ENCODE measurements at regions not wholly inside any gene's neighbourhood (a gene's known extent, or its start where the extent isn't known, plus 50 kb on each side); places are given as distances from the start of the nearest gene placed in this dataset.
"Not testable (repeated sequence)": the region's sequence is repeated elsewhere in the genome, so short reads cannot be mapped to it uniquely, and the experiment has no call there.

GRCh38 chr3:15903759-15904720, 106.3 kb upstream of the ANKRD28 start:
- DNase-seq, result no peak

DNA sequence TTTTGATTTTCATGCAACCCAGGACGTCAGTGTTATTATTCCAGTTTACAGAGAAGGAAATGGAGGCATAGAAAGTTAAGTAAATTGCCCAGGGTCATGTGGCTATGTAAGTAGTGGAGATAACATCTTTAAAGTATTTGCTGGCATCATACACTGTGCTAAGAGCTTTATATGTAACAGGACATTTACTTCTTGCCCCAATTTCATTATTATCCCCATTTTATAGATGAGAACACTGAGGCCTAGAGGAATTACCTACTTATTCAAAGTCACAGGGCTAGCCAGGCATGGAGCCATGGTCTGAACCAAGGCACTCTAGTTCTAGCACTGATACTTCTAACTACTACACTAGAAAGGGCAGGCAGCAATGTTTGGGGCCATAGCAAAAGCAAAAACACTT, 107.3 kb upstream of the ANKRD28 start:
- DNase-seq, result no peak

DNA sequence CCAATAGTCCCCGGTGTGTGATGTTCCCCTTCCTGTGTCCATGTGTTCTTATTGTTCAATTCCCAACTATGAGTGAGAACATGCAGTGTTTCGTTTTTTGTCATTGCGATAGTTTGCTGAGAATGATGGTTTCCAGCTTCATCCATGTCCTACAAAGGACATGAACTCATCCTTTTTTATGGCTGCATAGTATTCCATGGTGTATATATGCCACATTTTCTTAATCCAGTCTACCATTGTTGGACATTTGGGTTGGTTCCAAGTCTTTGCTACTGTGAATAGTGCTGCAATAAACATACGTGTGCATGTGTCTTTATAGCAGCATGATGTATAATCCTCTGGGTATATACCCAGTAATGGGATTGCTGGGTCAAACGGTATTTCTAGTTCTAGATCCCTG, 109.6 kb upstream of the ANKRD28 start:
- not testable (repeated sequence) for DNase-seq

DNA sequence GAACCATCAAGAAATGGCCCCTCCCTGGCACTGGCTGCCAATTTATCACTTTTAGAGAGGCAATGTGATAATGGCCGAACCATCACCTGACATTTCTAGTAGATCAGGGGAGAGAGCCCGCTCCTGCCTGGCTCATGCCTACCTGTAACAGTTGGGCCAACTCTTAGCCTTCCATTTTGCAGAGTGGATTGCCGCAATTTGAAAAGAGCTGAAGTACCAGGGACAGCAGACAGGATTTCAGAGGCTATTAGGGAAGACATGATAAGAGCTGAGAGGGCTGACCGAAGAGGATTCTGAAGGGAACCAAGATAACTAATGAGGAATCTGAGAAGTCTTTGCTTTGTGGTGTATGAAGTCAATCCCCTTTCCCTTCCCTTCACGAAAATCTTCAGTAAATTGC, 121.2 kb upstream of the ANKRD28 start:
- no peak for DNase-seq

DNA sequence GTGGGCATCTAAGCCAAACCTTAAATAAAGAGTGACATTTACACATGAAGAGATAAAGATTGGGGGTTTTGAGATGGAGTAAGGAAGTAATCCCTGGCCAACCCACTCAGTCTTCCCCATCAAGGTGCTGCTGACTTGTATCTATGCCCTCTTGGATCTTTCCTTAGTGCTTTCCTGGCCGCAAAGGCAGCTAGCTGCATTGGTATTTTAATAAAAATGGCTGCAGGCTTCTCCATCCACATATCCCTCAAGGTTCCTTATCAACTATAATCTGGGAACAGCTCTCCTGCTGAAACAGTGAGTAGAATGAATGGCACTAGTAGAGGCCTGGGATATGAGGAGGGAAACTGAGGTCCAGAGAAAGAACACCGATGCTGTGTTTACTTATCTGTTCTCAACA, 122.2 kb upstream of the ANKRD28 start:
- DNase-seq, result no peak

DNA sequence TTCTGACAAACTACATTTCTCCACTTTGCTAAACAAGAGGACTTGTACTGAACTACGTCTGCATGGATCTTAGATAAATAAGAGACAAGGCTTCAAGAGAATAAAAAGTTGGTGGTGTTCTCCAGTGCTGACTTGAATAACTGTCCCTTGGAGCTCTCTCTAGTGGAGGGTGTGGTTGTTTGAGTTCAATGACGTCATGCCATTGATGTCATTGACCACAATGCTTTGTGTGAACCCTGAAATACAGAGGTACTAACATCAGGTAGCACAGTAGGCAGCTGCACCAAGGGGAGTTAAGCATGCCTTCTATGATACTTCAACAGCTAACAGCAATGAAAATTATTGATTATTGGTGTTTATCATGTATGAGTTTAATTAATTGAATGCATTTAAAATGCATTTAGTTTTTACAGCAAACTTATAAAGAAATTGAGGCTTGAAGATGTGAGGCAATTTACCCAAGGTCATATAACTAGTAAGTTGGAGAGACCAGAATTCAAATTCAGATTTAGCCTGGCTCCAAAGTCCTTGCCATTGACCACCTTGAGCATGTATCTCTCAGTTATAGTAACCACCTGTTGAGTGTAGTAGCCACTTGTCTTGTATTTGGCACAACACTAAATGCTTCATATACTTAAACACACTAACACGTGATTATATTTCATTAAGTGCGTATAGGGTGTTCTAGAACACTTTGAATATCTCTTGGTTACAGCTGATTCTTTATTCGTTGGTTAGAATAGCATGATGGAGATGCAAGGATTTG, 126.0 kb upstream of the ANKRD28 start:
- DNase-seq, result no peak

DNA sequence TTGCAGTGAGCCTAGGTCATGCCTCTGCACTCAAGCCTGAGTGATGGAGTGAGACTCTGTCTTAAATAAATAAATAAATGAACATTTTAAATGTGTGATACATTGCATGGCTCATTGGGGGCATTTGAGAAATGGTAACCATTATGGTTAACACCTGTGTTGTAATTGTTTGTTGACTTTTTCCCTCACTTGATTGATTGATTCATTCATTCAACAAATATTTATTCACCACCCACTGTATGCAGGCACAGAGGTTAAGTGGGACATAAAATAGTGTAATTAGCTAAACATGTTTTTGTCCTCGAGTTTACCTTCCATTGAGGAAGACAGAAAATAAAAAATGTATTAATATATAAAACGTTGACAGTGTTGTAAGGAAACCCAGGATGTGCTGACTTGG, 127.1 kb upstream of the ANKRD28 start:
- no peak for DNase-seq

DNA sequence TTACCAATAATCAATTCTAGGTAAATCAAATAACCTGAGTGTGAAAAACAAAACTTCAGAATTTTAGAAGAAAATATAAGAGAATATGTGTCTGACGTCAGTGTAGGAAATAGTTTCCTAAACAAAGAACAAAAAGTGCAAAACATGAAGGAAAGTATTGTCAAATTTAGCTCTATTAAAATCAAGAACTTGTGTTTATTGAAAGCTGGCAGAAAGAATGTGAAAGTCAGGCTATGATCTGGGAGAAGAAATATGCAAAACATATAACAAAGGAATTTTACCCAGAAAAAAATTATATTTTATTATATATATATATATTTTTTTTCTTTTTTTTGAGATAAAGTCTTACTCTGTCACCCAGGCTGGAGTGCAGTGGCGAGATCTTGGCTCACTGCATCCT, 129.1 kb upstream of the ANKRD28 start:
- DNase-seq, result no peak

- DNase-seq, result no peak
These were observed 130.2 kb upstream of the ANKRD28 start for GRCh38 chr3:15927969-15928368.

DNA sequence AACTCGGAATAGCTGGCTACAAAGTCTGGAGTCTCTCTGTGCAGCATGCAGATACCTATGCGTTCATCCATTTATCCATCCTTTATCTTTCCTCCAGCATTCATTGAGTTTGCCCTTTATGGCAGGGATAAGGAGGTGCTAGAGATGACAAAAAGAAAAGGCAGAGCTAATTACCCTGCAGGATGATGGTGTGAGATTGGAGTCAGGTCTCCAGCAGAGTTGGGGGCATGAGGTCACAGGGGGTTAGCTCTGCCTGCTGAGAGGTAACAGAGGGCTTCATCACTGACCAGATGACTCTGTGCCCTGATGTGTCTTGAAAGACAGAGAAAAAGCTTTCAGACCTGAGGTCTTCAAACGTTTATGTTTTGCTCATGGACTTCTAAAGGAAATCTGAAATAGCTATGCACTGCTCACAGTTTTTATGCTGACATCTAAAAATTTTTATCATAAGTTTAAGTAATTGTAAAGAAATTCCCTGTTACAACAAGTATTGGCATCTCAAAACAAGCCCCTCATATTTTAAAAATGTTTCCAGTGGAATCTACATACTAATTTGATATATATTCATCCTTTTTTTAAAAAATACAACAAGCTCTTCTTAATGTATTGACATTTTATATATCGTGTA, 132.3 kb upstream of the ANKRD28 start:
- no peak for DNase-seq

GRCh38 chr3:15932348-15933300, 134.8 kb upstream of the ANKRD28 start:
- no peak for DNase-seq

GRCh38 chr3:15933439-15934139, 135.8 kb upstream of the ANKRD28 start:
- no peak for DNase-seq

- DNase-seq, result no peak
These were observed 136.8 kb upstream of the ANKRD28 start for GRCh38 chr3:15934389-15935195.

DNA sequence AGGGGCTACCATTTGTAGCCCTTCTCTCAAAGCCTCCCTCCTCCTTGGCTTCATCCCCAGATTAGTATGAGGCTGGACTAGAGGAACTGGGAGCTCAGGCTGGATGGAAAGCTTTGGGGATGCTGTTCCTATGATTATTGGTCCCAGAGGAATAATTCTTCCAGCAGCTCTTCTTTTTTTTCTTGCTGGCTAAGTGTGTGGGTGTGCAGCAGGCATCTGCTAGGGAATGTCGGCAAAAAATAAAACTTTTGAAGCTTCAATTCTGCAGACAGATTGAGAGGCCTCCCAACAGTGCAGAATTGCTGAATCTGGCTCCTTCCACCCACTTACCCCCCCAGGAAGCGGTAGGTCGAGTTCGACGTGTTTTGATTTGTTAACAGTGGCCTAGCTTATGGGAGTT, 138.5 kb upstream of the ANKRD28 start:
- no peak for DNase-seq

DNA sequence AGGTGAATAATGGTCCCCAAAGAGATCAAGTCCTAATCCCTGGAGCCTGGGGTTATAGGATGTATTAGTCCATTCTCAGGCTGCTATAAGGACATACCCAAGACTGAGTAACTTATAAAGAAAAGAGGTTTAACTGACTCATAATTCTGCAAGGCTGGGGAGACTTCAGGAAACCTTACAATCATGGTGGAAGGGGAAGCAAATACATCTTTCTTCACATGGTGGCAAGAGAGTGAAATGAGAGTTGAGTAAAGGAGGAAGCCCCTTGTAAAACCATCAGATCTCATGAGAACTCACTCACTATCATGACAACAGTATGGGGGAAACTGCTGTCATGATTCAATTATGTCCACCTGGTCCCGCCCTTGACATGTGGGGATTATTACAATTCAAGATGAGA, 142.9 kb upstream of the ANKRD28 start:
- DNase-seq, result no peak

- not testable (repeated sequence) for DNase-seq
These were observed 143.7 kb upstream of the ANKRD28 start for GRCh38 chr3:15941457-15941856.

DNA sequence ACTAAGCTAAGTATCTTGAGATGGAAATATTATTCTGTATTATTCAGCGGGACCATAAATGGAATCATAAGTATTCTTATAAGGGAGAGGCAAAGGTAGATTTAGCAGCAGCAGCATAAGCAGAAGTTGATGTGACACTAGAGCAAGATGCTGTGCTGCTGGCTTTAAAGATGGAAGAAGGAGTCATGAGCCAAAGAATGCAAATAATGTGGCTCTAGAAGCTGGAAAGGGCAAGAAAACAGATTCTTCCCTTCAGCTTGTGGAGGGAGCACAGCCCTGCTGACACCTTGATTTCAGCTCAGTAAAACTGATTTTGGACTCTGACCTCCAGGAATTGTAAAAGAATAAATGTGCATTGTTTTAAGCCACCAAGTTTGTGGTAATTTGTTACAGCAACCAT, 144.2 kb upstream of the ANKRD28 start:
- no peak for DNase-seq

GRCh38 chr3:15942462-15942861, 144.7 kb upstream of the ANKRD28 start:
- DNase-seq, result no peak

DNA sequence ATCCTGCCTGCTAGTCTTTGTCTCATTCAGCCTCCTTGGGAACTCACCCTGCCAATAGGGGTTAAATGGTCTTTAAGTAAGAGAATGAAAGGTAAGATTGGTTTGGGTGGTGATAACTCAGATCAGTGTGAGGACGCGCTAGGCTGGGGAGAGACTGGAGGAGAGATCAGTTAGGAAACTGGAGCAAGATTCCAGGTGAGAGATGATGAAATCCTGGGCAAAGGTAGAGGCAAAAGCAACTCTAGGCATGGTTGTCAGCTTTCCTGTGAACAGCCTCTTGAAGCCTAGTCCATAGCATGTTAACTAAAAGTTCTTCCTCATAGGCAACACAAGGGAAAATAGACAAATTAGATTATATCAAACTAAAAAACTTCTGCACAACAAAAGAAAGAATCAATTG, 145.2 kb upstream of the ANKRD28 start:
- no peak for DNase-seq

- DNase-seq, result no peak
These were observed 150.6 kb upstream of the ANKRD28 start for GRCh38 chr3:15948388-15948787.
